PC-9 (cell line): ENCODE measurements at regions not wholly inside any gene's neighbourhood (a gene's known extent, or its start where the extent isn't known, plus 50 kb on each side); places are given as distances from the start of the nearest gene placed in this dataset.

Source experiments
- EZH2 ChIP-seq: fragments of 200-600 bp; sonication (generic); IDR thresholded peaks from 2 replicates; pipeline ENCODE4 v1.8.0; 2017; ENCODE audit warnings: antibody characterized with exemption, low read depth
- TF ChIP-seq, protein P1 (sequence below): fragments of 200-600 bp; sonication (generic); conservative IDR thresholded peaks from 2 replicates; pipeline ENCODE4 v1.6.1; 2017; ENCODE audit warnings: mixed run types, antibody characterized with exemption, mild to moderate bottlenecking, moderate library complexity

DNA sequence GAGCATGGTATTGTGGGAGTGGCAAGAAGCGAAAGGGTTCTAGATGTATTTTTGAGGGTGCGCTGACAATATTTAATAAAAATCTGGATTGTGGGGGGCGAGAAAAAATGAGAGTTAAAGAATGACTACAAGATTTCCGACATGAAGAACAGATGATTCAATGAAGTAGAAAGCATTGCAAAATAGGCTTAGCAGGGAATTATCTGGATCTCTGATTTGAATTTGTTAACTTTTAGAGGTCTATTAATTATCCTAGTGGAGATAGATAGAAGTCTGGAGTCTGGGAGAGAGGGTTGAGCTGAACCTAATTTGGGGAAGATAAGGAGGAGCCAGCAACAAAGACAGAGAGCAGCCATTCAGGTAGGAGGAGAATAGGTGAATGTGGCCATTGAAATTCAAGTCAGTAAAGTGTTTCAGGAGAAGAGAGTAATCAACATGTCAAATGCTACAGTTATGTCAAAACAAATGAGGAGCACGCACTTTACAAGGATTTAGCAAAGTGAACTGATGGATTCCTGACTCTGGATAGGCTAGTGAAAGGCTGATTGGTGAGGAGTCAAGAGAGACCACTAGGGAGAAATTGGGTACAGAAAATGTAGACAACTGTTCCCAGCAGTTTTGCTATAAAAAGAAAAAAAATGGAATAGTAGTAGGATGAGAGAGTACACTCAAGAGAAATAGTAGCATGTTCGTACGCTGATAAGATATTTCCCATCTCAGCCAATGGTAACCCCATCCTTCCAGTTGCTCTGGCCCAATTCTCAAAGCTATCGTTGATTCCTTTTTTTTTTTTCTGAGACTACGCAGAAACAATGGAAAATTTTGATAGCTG is 393.2 kb upstream of the CXADR start:
- no peak for TF ChIP-seq EZH2
- TF ChIP-seq, protein P1, sequence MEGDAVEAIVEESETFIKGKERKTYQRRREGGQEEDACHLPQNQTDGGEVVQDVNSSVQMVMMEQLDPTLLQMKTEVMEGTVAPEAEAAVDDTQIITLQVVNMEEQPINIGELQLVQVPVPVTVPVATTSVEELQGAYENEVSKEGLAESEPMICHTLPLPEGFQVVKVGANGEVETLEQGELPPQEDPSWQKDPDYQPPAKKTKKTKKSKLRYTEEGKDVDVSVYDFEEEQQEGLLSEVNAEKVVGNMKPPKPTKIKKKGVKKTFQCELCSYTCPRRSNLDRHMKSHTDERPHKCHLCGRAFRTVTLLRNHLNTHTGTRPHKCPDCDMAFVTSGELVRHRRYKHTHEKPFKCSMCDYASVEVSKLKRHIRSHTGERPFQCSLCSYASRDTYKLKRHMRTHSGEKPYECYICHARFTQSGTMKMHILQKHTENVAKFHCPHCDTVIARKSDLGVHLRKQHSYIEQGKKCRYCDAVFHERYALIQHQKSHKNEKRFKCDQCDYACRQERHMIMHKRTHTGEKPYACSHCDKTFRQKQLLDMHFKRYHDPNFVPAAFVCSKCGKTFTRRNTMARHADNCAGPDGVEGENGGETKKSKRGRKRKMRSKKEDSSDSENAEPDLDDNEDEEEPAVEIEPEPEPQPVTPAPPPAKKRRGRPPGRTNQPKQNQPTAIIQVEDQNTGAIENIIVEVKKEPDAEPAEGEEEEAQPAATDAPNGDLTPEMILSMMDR: no peak
